MCF 10A (cell line): ENCODE measurements at regions not wholly inside any gene's neighbourhood (a gene's known extent, or its start where the extent isn't known, plus 50 kb on each side); places are given as distances from the start of the nearest gene placed in this dataset.

Experiments
- BruUV-seq: library from RNA; stranded (reverse); fragments of 400-500 nt; replicated peaks from 2 replicates; lab custom pipeline; 2021; lab: Mats Ljungman, UMichigan
- CTCF ChIA-PET: fragments of 300-600 bp; sonication (Branson Sonifier 250); formaldehyde crosslinking; extraction: SDS; loops from one replicate; lab custom pipeline; 2021; ENCODE audit warnings: antibody characterized with exemption, inconsistent platforms; lab: Yijun Ruan, JAX
- POLR2A ChIA-PET: fragments of 300-600, 350-650 bp; sonication (Branson Sonifier 250); formaldehyde crosslinking; extraction: SDS; loops from one replicate; lab custom pipeline; 2020; ENCODE audit warnings: antibody characterized with exemption, inconsistent platforms; lab: Yijun Ruan, JAX
- DNase-seq: peaks from one replicate; pipeline ENCODE4 v3.0.0-alpha.2; 2018; ENCODE audit not compliant: unreplicated experiment
- H3K27ac Mint-ChIP-seq: one replicate; pipeline ENCODE4 v1.8.0; 2022; ENCODE audit warnings: mild to moderate bottlenecking, low read depth, mixed read lengths; ENCODE audit not compliant: unreplicated experiment
- H3K27me3 Mint-ChIP-seq: one replicate; pipeline ENCODE4 v1.8.0; 2022; ENCODE audit warnings: mixed read lengths; ENCODE audit not compliant: insufficient read depth, unreplicated experiment
- H3K36me3 Mint-ChIP-seq: one replicate; pipeline ENCODE4 v1.8.0; 2022; ENCODE audit warnings: mild to moderate bottlenecking, moderate library complexity, mixed read lengths; ENCODE audit not compliant: insufficient read depth, unreplicated experiment
- H3K4me1 Mint-ChIP-seq: one replicate; pipeline ENCODE4 v1.8.0; 2022; ENCODE audit warnings: mixed read lengths; ENCODE audit not compliant: insufficient read depth, unreplicated experiment
- H3K4me3 Mint-ChIP-seq: one replicate; pipeline ENCODE4 v1.8.0; 2022; ENCODE audit warnings: mild to moderate bottlenecking, moderate library complexity, mixed read lengths; ENCODE audit not compliant: unreplicated experiment
- H3K9me3 Mint-ChIP-seq: one replicate; pipeline ENCODE4 v1.8.0; 2022; ENCODE audit warnings: mixed read lengths; ENCODE audit not compliant: unreplicated experiment
- intact Hi-C: fragments of 100-400 bp; cut with micrococcal nuclease; formaldehyde crosslinking; loops from 2 replicates; pipeline ENCODE4 v1.14.1; 2022
- TF ChIP-seq, protein P1 (sequence below): fragments of 200-600 bp; IDR thresholded peaks from one replicate; pipeline ENCODE4 v1.8.0; 2022; ENCODE audit warnings: antibody characterized with exemption, mild to moderate bottlenecking; ENCODE audit not compliant: unreplicated experiment

DNA sequence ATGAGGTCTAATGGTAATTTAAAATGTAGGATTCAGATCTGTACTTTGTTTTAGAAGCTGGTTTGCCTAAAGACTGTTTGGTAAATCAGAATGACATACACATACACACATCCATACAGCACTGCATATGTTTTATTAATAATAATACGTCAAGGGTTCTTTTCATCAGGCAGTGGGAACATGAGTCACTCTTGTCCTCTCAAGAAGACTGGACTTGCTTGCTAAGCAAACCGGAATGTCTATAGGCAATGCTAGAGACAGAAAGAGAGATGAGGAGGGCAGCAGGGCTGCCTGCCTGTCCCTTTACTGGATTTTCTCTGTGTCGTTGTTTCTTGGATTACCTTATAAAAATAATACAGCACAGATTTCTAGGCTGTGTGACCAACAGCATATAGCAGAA is 119.1 kb upstream of the GALNT2 start:
- Mint-ChIP-seq H3K36me3 (no peaks in the 10 kb centered on the region), H3K27ac (no peak overlapping the region), H3K4me3 (no peak overlapping the region), H3K4me1 (peaks cover 10% of the 10 kb centered on the region), H3K27me3 (no peaks in the 10 kb centered on the region), H3K9me3 (no peaks in the 10 kb centered on the region)
- TF ChIP-seq, protein P1, sequence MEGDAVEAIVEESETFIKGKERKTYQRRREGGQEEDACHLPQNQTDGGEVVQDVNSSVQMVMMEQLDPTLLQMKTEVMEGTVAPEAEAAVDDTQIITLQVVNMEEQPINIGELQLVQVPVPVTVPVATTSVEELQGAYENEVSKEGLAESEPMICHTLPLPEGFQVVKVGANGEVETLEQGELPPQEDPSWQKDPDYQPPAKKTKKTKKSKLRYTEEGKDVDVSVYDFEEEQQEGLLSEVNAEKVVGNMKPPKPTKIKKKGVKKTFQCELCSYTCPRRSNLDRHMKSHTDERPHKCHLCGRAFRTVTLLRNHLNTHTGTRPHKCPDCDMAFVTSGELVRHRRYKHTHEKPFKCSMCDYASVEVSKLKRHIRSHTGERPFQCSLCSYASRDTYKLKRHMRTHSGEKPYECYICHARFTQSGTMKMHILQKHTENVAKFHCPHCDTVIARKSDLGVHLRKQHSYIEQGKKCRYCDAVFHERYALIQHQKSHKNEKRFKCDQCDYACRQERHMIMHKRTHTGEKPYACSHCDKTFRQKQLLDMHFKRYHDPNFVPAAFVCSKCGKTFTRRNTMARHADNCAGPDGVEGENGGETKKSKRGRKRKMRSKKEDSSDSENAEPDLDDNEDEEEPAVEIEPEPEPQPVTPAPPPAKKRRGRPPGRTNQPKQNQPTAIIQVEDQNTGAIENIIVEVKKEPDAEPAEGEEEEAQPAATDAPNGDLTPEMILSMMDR: no peak
- BruUV-seq: no TSS peak
- ChIA-PET CTCF (interaction anchor here (0.9 to 1.5 kb wide), 4 partner anchors 8 to 145 kb away, joined by 3 to 4 read pairs (median 3); no protein-coding TSS in a partner anchor), POLR2A (interaction anchor here (1.1 kb wide), 1 partner anchor 60 kb away, joined by 4 read pairs; no protein-coding TSS in a partner anchor)
- intact Hi-C loops: no loop called here
- DNase-seq: peak; percentile 54

DNA sequence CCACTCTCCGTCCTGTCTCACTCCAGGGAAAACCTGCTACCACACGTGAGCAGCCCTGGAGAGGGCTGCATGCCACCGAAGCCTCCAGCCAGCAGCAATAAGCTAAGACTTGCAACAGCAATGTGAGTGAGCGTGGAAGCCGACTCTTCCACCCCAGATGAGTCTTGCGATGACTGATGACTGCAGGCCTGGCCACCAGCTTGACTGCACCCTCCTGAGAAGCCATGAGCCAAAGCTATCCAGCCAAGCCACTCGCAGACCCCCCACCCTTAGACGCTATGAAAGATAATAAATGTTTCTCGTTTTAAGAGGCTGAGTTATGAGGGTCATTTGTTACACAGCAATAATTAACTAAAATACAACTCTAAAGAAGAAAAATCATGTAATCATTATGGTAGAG is 118.6 kb upstream of the GALNT2 start:
- Mint-ChIP-seq H3K27ac (no peak overlapping the region), H3K4me1 (peaks cover 15% of the 10 kb centered on the region), H3K36me3 (no peaks in the 10 kb centered on the region), H3K9me3 (no peaks in the 10 kb centered on the region), H3K27me3 (no peaks in the 10 kb centered on the region), H3K4me3 (no peak overlapping the region)
- no TSS peak for BruUV-seq
- intact Hi-C loops: no loop called here
- no peak for DNase-seq
- ChIA-PET POLR2A (interaction anchor here (0.6 to 1.1 kb wide), 4 partner anchors 14 to 118 kb away, joined by 3 to 4 read pairs (median 3); no protein-coding TSS in a partner anchor), CTCF (interaction anchor here (0.9 to 1.5 kb wide), 3 partner anchors 9 to 139 kb away, joined by 3 to 4 read pairs (median 3); no protein-coding TSS in a partner anchor)
- TF ChIP-seq, protein P1: no peak

DNA sequence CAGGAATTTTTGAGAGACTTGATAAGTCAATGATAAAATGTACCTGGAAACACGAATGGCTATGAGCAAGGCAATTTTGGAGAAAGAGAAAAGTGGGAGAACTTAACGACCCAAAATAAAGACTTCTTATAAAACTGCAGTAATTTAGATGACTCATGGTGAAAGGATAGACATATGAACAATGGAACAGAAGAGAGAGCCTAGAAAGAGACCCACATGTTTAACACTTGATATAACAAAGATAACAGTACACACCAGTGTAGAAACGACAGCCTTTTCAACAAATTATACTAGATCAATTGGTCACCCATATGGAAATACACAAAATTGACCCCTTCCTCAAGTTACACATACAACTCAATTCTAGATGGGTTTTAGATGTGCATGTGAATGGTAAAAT is 117.5 kb upstream of the GALNT2 start:
- Mint-ChIP-seq H3K27me3 (no peaks in the 10 kb centered on the region), H3K9me3 (no peaks in the 10 kb centered on the region), H3K4me3 (no peak overlapping the region), H3K4me1 (peaks cover 15% of the 10 kb centered on the region), H3K36me3 (no peaks in the 10 kb centered on the region), H3K27ac (no peak overlapping the region)
- CTCF ChIA-PET: interaction anchor here (1.5 kb wide), 1 partner anchor 138 kb away, joined by 3 read pairs; no protein-coding TSS in a partner anchor
- TF ChIP-seq, protein P1: no peak
- intact Hi-C loops: no loop called here
- no peak for DNase-seq
- no TSS peak for BruUV-seq
- POLR2A ChIA-PET: no interaction called here

DNA sequence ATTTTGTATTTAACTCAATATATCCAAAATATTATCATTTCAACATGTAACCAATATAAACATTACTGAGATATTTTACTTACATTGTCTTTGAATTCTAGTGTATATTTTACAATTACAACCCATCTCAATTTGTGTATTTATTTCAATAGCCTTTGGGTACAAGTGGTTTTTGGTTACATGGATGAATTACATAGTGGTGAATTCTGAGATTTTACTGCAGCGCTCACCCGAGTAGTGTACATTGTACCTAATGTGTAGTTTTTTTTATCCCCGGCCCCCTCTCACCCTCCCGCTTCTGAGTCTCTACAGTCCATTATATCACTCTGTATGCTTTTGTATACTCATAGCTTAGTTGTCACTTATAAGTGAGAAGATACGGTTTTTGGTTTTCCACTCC is 117.0 kb upstream of the GALNT2 start:
- no peaks in the 10 kb centered on the region for H3K9me3 Mint-ChIP-seq
- BruUV-seq: no TSS peak
- TF ChIP-seq, protein P1: no peak
- CTCF ChIA-PET: no interaction called here
- DNase-seq: no peak
- H3K27ac Mint-ChIP-seq: no peak overlapping the region
- no peaks in the 10 kb centered on the region for H3K27me3 Mint-ChIP-seq
- POLR2A ChIA-PET: no interaction called here
- intact Hi-C loops: loop anchor here (5.0 kb wide), 1 partner anchor 48 kb away; no protein-coding TSS in a partner anchor
- H3K4me3 Mint-ChIP-seq: no peak overlapping the region
- H3K4me1 Mint-ChIP-seq: peaks cover 15% of the 10 kb centered on the region
- no peaks in the 10 kb centered on the region for H3K36me3 Mint-ChIP-seq
